ENCODE measurements at regions not wholly inside any gene's neighbourhood (a gene's known extent, or its start where the extent isn't known, plus 50 kb on each side); places are given as distances from the start of the nearest gene placed in this dataset.

DNA sequence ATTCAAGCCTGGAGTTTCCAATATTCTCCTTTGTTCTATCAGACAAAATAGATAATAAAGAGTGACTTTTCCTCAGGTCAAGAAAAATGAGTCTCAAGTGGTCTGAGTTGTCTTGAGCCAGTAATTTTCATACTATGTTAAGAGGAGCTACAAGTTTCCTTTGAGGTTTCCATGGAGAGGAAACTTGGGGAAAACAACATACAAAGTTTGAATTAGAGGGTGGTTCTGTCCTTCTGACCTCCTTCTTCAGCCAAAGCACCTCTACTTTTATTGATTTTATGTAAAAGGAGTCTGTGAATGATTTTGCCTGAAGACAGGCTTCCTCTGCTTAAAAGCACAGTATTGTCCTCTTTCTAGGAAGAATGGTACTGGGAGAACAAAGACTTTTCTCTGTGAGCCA, 497.2 kb upstream of the PKN2 start:
- H3K27me3 Mint-ChIP-seq = no peaks in the 10 kb centered on the region
- no peaks in the 10 kb centered on the region for H3K9me3 Mint-ChIP-seq
- no peak overlapping the region for H3K27ac Mint-ChIP-seq

DNA sequence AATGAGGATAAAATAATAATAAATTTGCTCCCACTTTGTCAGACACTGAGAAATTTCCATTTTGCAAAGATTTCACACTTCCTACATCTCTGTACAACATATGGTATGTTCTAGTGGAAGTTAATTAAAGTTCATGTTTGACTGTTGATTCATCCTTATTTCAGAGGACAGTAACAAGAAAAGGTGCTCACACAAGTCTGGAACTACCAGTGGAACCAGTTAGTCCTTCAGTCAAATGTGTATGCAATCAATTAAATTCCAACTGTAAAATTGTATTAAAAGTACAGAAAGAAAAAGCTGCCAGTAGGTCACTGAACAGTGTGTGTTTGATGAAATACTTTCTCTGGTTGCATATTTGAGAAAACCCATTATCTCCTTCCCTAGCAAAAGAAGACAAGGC, 496.0 kb upstream of the PKN2 start:
- no peak for DNase-seq
- H3K27ac Mint-ChIP-seq = no peak overlapping the region
- H3K4me3 Mint-ChIP-seq = no peak overlapping the region
- H3K9me3 Mint-ChIP-seq = no peaks in the 10 kb centered on the region
- no peaks in the 10 kb centered on the region for H3K27me3 Mint-ChIP-seq
- H3K4me1 Mint-ChIP-seq = no peaks in the 10 kb centered on the region
- H3K36me3 Mint-ChIP-seq = no peaks in the 10 kb centered on the region

More for the DNA sequence above, 497.2 kb upstream of the PKN2 start:
- H3K36me3 Mint-ChIP-seq = no peaks in the 10 kb centered on the region
- H3K4me3 Mint-ChIP-seq = no peak overlapping the region
- no peaks in the 10 kb centered on the region for H3K4me1 Mint-ChIP-seq
- DNase-seq = no peak

DNA sequence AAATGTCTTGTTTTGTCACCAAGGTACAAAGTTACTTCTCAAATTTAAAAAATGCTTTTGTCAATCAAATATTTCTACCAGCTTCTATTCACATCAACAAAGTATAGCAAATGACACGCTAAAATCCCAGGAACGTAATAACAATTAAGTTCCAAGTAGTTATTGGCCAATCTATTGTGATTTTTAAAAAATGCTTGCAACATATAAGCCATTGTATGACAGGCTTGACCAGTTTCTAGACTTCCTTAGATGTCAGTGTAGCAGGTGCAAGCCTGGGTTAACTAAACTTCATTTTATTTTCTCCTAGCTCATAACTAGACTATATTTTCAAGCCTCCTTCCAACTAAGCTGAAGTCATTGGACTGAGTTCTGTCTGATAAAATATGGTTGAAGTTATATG, 494.5 kb upstream of the PKN2 start:
- no peaks in the 10 kb centered on the region for H3K4me1 Mint-ChIP-seq
- DNase-seq = no peak
- H3K4me3 Mint-ChIP-seq = no peak overlapping the region
- no peaks in the 10 kb centered on the region for H3K27me3 Mint-ChIP-seq
- H3K36me3 Mint-ChIP-seq = no peaks in the 10 kb centered on the region
- H3K9me3 Mint-ChIP-seq = no peaks in the 10 kb centered on the region
- H3K27ac Mint-ChIP-seq = no peak overlapping the region

DNA sequence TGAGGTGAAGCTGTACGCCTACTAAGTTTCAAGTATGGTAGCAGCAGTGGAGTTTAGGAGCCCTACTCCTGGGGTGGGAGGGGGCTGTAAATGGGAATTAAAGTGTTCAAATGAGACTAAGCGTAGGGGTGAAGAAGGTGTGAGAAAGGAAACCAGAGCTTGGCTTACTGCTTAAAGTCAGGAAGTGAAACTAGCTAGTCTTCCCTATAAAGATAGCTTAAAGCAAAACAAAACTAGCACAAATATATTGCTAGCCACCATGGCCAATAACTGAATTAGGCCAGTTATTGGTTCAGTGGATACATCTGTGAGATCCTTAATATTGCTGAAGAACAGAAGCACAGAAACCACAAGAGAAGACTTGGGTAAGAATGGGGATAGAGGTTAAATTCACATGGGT, 492.2 kb upstream of the PKN2 start:
- no peak for DNase-seq
- Mint-ChIP-seq H3K36me3 (no peaks in the 10 kb centered on the region), H3K9me3 (no peaks in the 10 kb centered on the region), H3K27ac (no peak overlapping the region), H3K27me3 (no peaks in the 10 kb centered on the region), H3K4me3 (no peak overlapping the region), H3K4me1 (no peaks in the 10 kb centered on the region)

DNA sequence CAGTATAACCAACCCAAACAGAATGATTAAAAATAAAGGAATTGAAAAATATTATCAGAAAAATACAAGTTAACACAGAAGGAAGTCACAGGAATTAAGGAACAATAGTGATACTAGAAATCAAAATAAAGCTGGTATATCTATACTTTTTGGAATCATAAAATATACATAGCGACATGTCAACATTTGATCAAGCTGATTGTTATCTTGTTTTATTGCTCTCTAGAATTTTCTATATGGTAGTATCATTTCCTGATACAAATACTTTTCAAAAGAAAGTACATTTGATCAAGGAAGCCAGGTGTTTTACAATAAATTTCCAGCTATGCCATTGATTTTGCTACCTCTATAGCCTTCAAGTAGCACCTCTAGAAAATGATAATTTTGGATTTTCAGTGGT, 489.5 kb upstream of the PKN2 start:
- Mint-ChIP-seq H3K4me1 (no peaks in the 10 kb centered on the region), H3K27ac (no peak overlapping the region), H3K27me3 (peaks cover 5% of the 10 kb centered on the region), H3K9me3 (no peaks in the 10 kb centered on the region), H3K4me3 (no peak overlapping the region), H3K36me3 (no peaks in the 10 kb centered on the region)
- DNase-seq = no peak

DNA sequence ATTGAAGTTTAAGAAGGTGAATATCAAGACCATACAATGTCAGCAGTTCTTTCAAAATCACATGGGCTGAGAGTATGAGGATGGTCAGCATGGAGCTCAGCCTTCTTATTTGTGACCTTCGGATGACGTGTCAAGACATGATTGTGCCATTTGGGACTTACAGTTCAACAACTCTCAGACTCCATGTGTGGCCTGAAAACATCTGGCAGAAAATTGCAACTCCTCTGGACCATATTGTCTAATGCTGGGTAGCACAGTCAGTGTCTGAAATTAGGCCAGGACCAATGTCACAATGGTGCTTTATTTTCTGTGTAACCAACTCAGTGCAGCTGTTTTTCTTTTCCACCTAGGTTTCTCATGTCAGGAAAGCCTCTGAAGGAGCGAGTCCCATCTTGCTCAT, 483.5 kb upstream of the PKN2 start:
- Mint-ChIP-seq H3K36me3 (no peaks in the 10 kb centered on the region), H3K4me1 (no peaks in the 10 kb centered on the region), H3K4me3 (no peak overlapping the region), H3K27me3 (peaks cover 10% of the 10 kb centered on the region), H3K9me3 (no peaks in the 10 kb centered on the region), H3K27ac (no peak overlapping the region)
- no peak for DNase-seq

DNA sequence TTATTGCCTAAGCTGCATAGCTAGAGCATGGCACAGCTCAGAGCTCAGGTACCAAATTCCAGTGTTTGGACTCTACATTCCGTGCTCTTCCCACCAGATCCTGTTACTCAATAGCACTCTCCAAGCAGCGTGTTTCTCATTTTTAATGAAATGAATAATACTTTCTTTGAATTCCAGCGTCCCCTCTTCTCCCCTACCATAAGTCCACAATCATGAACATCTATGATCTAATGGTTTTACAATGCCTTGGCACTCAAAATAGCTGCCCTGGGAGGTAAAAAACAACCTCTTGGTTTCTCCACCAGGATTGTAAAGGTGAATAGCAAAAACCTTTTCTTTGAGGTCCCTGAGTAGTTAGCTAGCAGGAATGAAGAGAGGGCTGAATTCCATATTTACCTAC, 480.0 kb upstream of the PKN2 start:
- Mint-ChIP-seq H3K27me3 (peaks cover 5% of the 10 kb centered on the region), H3K4me1 (no peaks in the 10 kb centered on the region), H3K4me3 (no peak overlapping the region), H3K9me3 (no peaks in the 10 kb centered on the region), H3K27ac (no peak overlapping the region), H3K36me3 (no peaks in the 10 kb centered on the region)
- no peak for DNase-seq

DNA sequence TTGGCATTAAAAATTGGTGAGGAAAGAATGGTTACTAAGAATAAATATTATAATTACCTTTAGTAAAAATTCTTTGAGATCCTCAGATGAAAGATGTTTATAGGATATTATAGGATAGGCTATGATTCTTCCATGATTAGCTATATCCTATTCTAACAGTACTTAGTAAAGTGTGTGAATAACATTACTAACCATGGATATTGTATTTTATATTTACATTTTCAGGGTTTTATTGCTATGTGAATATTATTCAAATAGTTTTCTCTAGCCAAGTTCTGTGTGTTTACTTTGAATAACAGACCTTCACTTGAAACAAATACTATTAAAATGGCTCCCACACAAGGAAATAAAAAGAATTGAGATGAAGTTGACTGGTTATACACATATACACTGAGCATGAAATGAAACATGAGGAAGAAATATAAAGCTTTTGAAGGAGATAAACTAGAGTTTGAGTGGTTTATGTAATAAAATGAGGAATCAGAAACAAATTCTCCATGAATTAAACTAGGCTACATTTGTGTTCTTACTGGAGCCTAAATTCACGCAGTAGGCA, 479.4 kb upstream of the PKN2 start:
- no peak overlapping the region for H3K4me3 Mint-ChIP-seq
- peaks cover 5% of the 10 kb centered on the region for H3K27me3 Mint-ChIP-seq
- H3K27ac Mint-ChIP-seq = no peak overlapping the region

DNA sequence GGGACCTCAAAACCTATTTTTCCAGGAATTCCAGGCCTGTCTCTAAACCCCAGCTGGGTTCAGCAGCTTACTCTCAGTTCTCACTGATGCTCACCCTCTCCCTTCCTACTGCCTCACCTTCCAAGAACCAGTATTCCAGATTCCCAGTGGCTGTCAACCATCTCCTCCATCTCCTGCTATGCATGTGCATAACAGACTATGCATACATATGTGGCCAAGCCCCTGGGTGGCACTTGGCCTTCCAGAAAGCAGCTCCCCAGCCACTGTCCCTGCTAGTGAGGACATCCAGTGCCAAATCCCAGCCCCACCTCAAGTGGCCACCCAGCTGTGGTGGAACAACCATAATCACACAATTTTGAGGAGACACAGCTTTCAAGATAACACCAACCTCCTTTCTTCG, 475.7 kb upstream of the PKN2 start:
- H3K36me3 Mint-ChIP-seq = no peaks in the 10 kb centered on the region
- no peaks in the 10 kb centered on the region for H3K27me3 Mint-ChIP-seq
- no peak for DNase-seq
- H3K27ac Mint-ChIP-seq = no peak overlapping the region
- no peaks in the 10 kb centered on the region for H3K9me3 Mint-ChIP-seq
- H3K4me1 Mint-ChIP-seq = no peaks in the 10 kb centered on the region
- H3K4me3 Mint-ChIP-seq = no peak overlapping the region

More for the DNA sequence above, 479.4 kb upstream of the PKN2 start:
- no peaks in the 10 kb centered on the region for H3K36me3 Mint-ChIP-seq
- no peak for DNase-seq
- no peaks in the 10 kb centered on the region for H3K4me1 Mint-ChIP-seq
- no peaks in the 10 kb centered on the region for H3K9me3 Mint-ChIP-seq

DNA sequence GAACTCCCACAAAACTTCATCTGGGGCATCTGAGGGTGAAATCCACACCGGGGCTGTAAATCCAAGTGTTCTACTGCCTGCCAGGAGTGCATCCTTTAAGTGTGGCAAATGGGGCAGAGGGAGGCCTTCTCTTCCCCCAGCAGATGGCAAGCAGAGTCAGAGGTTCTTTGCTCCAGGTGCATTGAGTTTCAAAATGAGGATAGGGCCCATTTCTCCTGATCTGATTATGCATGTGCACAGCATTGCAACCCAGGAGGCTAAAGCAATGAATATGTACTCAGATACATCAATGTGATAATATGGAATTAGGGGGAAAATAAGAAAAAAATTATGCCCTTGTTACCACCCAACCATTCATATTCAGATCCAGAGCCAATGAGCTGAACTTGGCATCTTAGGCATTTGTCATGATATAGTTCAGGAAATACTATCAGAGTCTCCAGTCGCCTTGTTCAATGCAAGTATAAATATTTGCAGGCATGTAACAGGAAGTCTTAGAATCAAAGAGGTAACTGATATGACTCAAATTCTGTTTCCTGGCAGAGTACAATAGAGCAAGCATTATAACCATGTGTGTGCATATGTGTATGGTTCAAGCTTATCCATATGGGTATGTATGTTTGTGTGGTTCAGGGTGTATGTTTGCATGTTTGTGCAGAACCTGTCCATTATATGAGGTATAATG, 473.8 kb upstream of the PKN2 start:
- Mint-ChIP-seq H3K4me1 (no peaks in the 10 kb centered on the region), H3K27me3 (no peaks in the 10 kb centered on the region), H3K27ac (no peak overlapping the region), H3K36me3 (no peaks in the 10 kb centered on the region), H3K4me3 (no peak overlapping the region), H3K9me3 (no peaks in the 10 kb centered on the region)
- DNase-seq = no peak

DNA sequence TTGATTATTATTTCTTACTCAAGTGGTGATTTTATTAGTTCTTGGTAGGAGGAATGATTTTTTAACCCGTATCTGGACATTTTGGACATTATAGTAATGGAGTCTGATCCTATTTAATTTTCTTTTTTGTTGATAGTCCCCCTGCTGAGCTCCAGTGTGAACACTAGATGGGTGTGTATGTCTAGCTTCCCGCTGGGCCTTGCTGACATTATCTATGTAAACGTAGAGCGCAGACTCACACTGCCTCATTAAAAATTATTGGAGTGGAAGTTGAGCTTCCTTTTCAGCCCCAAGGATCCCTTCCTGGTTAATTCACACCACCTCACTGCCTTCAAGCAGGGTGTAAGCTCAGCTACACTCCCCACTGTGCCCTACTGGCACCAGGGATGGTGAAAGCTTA, 467.6 kb upstream of the PKN2 start:
- Mint-ChIP-seq H3K27ac (no peak overlapping the region), H3K4me3 (no peak overlapping the region), H3K9me3 (no peaks in the 10 kb centered on the region), H3K4me1 (no peaks in the 10 kb centered on the region), H3K27me3 (no peaks in the 10 kb centered on the region), H3K36me3 (no peaks in the 10 kb centered on the region)
- DNase-seq = no peak

DNA sequence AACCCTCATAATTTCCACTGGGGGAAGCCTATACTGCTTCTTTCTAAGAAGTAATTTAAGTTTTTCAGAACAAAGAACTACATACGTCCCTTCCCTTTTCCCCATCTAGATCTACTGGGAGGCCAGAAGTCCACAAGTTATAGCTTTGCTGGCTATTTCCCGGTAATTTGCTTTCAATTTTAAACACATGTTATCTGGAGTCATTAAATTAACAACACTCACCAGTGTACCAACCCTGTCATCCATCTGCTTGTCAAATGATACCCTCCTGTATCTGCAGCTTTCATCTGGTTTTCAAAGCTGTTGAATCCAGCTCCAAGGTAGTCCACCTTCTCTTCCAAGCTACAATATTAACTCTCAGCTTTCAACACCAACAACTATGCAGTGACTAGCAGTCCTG, 466.7 kb upstream of the PKN2 start:
- Mint-ChIP-seq H3K27ac (no peak overlapping the region), H3K4me1 (no peaks in the 10 kb centered on the region), H3K9me3 (no peaks in the 10 kb centered on the region), H3K36me3 (no peaks in the 10 kb centered on the region), H3K4me3 (no peak overlapping the region), H3K27me3 (no peaks in the 10 kb centered on the region)
- DNase-seq = no peak

DNA sequence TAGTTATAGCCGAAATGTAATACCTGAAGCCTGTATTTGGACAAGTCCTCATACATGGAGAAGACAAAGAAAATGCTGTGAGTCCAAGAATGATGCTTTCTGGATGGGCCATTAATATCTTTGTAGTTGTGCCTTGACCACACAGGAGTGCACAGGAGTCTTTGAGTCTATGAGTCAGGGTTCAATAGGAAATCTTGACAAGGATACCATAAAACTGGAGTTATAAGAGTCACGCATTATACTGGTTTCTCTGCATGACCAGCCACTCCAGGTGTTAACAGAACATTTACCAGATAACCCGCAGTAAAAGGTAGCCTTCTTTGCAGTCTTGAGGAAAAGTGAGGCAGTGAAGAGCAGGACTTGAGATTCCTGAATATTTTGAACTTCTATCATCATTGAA, 464.6 kb upstream of the PKN2 start:
- Mint-ChIP-seq H3K27me3 (no peaks in the 10 kb centered on the region), H3K36me3 (no peaks in the 10 kb centered on the region), H3K9me3 (no peaks in the 10 kb centered on the region), H3K4me3 (no peak overlapping the region), H3K27ac (no peak overlapping the region), H3K4me1 (no peaks in the 10 kb centered on the region)
- no peak for DNase-seq

DNA sequence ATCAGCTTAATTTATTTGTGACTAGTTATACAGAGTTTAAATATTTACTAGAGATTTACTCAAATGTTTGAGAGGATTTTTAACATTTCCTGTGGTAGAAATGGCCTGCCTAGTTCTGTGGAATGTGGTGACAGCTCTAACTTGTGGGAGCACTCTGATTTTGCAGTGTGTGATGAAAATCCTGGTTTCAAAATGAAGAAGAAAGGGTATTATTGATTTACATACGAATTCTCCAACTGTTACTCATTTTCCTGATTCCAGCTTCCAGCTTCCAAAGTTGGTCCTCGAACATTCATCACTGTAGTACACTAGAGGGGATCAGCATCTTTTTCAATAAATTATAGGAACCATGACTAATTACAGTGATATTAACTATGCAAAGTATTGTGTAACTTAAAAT, 462.7 kb upstream of the PKN2 start:
- Mint-ChIP-seq H3K27me3 (no peaks in the 10 kb centered on the region), H3K36me3 (no peaks in the 10 kb centered on the region), H3K4me3 (no peak overlapping the region), H3K27ac (no peak overlapping the region), H3K4me1 (no peaks in the 10 kb centered on the region), H3K9me3 (no peaks in the 10 kb centered on the region)
- no peak for DNase-seq

DNA sequence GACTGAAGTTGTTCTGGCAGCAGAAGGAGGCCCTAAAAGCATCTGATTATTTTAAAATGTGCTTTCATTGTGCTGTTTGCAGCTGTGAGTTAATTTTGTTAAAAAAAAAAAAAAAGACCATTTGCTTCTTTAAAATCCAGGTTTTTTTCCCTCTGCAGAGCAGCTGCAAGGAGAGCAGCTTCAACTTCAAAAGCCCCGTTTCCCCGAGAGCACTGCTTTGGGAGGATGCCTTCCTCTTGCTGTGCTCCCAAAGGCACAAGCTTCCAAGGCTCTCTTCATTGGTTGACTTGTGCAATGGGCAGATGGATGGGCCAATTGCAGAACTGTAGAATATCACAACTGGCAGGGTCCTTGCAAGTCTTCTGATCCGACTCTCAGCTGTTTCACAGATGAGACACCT, 459.2 kb upstream of the PKN2 start:
- Mint-ChIP-seq H3K9me3 (no peaks in the 10 kb centered on the region), H3K4me3 (no peak overlapping the region), H3K27me3 (no peaks in the 10 kb centered on the region), H3K4me1 (no peaks in the 10 kb centered on the region), H3K36me3 (no peaks in the 10 kb centered on the region), H3K27ac (no peak overlapping the region)
- DNase-seq = no peak

DNA sequence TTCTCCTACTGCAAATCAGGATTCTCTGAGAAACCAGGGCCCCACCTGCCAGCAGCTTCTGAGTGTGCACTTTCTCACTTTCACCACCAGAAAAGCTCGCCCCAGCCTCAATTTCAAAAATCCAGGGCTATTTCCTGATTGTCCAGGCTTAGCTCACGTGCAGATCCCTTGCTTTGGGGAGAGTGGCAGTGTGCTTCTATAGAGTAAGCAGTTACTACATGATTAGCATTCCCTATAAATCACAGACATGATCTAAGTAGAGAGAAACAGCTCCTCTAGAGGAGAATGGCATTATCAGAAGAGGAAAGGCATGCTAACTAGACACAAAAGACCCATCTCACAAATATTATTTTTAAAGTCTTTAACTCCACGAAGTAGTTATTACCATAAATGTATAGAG, 456.0 kb upstream of the PKN2 start:
- Mint-ChIP-seq H3K36me3 (no peaks in the 10 kb centered on the region), H3K9me3 (no peaks in the 10 kb centered on the region), H3K27me3 (no peaks in the 10 kb centered on the region), H3K4me3 (no peak overlapping the region), H3K27ac (no peak overlapping the region), H3K4me1 (no peaks in the 10 kb centered on the region)
- DNase-seq = no peak
